22Rv1 (cell line): ENCODE measurements at regions not wholly inside any gene's neighbourhood (a gene's known extent, or its start where the extent isn't known, plus 50 kb on each side); places are given as distances from the start of the nearest gene placed in this dataset.

ENCODE experiments used
- H3K27ac ChIP-seq: fragments of 450-650 bp; 2 replicates; pipeline ENCODE4 v1.5.1; 2017
- ZFX ChIP-seq: fragments of 450-650 bp; IDR thresholded peaks from 2 replicates; pipeline ENCODE4 v1.6.1; 2017; ENCODE audit warnings: antibody characterized with exemption, borderline replicate concordance
- TF ChIP-seq, protein P1 (sequence below): fragments of 450-650 bp; IDR thresholded peaks from 2 replicates; pipeline ENCODE4 v1.5.1; 2017; ENCODE audit warnings: mild to moderate bottlenecking

DNA sequence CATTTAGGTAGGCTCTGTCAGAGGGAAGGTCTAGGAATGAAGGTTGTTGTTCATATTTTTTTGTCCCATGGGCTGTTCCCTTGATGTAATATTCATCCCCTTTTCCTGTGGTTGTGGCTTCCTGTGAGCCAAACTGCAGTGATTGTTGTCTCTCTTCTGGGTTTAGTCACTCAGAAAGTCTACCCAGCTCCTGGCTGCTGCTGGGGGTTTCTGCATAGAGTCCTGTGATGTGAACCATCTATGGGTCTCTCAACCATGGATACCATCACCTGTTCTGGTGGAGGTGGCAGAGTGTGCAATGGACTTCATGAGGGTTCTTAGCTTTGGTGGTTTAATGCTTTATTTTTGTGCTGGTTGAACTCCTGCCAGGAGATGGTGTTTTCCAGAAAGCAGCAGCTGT, 122.8 kb downstream of the ZC4H2 start:
- TF ChIP-seq, protein P1, sequence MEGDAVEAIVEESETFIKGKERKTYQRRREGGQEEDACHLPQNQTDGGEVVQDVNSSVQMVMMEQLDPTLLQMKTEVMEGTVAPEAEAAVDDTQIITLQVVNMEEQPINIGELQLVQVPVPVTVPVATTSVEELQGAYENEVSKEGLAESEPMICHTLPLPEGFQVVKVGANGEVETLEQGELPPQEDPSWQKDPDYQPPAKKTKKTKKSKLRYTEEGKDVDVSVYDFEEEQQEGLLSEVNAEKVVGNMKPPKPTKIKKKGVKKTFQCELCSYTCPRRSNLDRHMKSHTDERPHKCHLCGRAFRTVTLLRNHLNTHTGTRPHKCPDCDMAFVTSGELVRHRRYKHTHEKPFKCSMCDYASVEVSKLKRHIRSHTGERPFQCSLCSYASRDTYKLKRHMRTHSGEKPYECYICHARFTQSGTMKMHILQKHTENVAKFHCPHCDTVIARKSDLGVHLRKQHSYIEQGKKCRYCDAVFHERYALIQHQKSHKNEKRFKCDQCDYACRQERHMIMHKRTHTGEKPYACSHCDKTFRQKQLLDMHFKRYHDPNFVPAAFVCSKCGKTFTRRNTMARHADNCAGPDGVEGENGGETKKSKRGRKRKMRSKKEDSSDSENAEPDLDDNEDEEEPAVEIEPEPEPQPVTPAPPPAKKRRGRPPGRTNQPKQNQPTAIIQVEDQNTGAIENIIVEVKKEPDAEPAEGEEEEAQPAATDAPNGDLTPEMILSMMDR, result no peak
- TF ChIP-seq ZFX, result no peak

DNA sequence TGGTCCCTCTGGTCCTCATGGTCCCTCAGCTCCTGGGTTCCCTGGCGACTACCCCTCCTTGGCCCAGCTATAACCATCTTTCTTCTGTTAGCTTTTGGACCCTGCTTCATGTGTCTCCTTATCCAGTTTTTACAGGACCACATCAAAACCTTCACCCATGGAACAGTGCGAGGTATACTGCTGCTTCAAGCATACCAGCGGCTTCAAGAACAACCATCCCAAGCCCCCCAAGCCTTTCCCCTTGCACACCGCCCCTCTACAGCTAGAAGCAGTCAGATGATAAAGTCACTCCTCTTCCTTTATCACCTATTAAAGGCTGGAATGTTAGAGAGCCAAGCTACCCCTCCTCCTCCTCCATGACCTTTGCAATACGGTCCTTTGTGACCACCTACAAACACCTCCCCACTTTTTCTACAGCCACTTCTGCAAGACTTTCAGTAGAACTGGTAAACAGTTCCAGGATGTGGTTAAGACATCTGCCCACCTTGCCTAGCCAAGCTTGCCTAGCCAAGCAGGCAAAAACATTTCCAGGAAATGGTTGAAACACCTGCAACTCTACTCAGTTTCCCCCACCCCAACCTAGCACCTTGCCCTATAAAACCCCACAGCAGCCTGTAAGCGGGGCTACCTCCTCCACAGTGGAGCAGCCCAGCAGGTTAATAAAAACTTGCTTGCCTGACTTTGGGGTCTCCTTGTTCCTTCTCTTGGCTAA, 125.7 kb downstream of the ZC4H2 start:
- H3K27ac ChIP-seq, result no peak overlapping the region
- TF ChIP-seq, protein P1, result no peak
- no peak for TF ChIP-seq ZFX

More for the DNA sequence above, 122.8 kb downstream of the ZC4H2 start:
- H3K27ac ChIP-seq, result no peak overlapping the region

DNA sequence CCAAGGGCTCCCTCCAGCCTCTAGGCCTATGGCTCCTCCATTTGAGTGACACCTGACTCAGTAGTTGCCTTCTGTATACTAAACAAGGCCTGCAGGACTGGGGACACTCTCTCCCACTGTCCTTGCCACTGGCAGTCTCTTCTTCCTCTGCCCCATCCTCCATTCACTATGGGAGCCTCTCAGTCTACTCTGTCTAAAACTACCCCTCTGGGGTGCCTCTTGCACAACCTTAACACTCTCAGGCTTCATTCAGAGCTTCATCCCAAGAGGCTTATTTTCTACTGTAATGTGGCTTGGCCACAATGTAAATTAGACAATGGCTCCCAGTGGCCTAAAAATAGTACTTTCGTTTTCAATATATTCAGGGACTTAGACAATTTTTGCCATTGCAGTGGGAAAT, 133.0 kb downstream of the ZC4H2 start:
- TF ChIP-seq, protein P1, result no peak
- H3K27ac ChIP-seq, result no peak overlapping the region

DNA sequence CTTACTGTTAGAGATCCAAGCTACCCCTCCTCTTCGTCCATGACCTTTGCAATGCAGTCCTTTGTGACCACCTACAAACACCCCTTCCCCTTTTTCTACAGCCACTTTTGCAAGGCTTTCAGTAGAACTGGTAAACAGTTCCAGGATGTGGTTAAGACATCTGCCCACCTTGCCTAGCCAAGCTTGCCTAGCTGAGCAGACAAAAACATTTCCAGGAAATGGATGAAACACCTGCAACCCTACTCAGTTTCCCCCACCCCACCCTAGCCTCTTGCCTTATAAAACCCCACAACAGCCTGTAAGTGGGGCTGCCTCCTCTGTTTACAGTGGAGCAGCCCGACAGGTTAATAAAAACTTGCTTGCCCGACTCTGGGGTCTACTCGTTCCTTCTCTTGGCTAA, 133.8 kb downstream of the ZC4H2 start:
- H3K27ac ChIP-seq, result no peak overlapping the region
- TF ChIP-seq ZFX, result no peak
- TF ChIP-seq, protein P1, result no peak

DNA sequence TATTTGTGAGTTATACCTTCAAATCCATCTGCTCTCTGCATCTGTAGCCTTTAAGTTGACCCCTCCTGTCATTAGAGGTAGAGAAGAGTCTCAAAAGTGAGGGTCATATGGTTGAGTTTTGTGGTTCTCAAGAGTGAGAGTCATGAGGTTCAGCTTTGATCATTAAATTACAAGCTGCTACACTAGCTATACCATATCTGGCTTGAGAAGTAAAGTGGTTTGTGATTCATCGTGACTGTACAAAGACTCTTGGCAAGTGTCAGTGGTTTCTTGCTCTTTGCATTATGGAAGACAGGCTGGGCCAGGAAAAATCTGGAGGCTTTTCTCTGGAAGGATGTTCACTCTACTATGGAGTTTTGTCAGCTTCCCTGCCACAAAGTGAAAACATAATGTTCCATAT, 170.6 kb downstream of the ZC4H2 start:
- no peak overlapping the region for H3K27ac ChIP-seq
- TF ChIP-seq, protein P1, result no peak
- no peak for TF ChIP-seq ZFX

DNA sequence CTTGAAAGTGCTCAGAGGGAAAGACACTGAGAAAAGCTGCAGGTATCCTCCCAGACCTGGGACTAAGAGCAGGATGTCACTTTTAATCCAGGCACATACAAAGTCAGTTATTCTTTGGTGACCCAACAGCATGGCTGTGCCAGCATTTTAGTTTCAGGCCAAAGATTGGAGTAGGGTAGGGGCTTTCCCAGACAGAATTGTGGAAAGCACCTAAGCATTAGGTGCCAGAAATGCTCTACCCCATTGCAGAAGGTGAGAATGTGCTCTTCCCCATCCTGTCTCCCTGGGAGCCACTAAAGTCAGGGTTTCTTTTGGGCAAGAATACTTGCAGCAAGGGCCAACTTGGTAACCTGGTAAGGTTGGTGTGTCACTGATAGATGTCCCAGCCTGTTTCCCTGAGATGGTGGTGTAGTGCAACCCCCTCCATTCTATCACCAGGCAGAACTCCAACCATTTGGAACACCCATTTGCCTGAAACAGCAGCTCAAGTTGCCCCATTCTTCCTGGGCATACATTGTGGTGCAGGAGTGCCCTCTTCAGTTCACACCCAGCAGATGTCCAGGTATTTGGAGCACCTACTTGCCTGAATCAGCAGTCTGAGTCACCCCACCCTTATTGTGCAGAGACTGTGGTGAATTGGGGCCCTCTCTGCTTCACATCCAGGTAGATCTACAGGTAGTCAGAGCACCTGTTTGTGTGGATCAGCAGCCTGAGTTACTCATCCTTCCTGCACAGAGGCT, 183.5 kb downstream of the ZC4H2 start:
- H3K27ac ChIP-seq, result no peak overlapping the region
- no peak for TF ChIP-seq ZFX
- TF ChIP-seq, protein P1, result no peak

DNA sequence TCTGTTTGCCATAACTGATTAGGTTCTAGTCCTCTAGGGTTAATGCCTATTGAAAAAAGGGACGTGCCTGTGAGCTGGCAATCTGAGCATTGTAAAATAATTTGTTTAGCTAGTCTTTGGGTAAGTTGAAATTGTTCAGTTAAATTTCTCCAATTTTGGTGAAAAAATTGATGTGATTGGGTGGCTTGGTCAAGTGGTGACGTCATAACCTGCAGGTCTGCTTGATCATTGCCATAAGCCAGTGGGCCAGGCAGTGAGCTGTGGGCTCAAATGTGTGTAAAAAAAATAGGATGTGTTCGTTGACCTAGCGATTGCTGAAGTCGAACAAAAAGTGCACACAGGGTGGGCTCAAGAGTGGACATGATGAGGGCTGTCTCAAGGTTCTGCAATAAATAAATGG, 193.3 kb downstream of the ZC4H2 start:
- no peak overlapping the region for H3K27ac ChIP-seq
- TF ChIP-seq, protein P1, result no peak
- TF ChIP-seq ZFX, result no peak
